Trophoblast cell (in vitro differentiated cells and primary cell): ENCODE measurements at regions not wholly inside any gene's neighbourhood (a gene's known extent, or its start where the extent isn't known, plus 50 kb on each side); places are given as distances from the start of the nearest gene placed in this dataset.

ENCODE experiments used
- DNase-seq, 2 donors: peaks; one replicate each; pipeline ENCODE4 v3.0.0-alpha.2; 2016
- H2AFZ ChIP-seq: 2 replicates; pipeline ENCODE4 v1.6.1; 2013; ENCODE audit warnings: low read length, moderate library complexity, mild to moderate bottlenecking; ENCODE audit not compliant: insufficient read depth, poor library complexity
- H2AK5ac ChIP-seq: 2 replicates; pipeline ENCODE4 v1.6.1; 2013; ENCODE audit warnings: mild to moderate bottlenecking, low read length
- H2BK120ac ChIP-seq: 2 replicates; pipeline ENCODE4 v1.6.1; 2013; ENCODE audit warnings: low read length, mild to moderate bottlenecking, moderate library complexity; ENCODE audit not compliant: insufficient read depth, poor library complexity
- H2BK12ac ChIP-seq: 2 replicates; pipeline ENCODE4 v1.6.1; 2013; ENCODE audit warnings: mild to moderate bottlenecking, low read length, moderate library complexity
- H2BK5ac ChIP-seq: 2 replicates; pipeline ENCODE4 v1.6.1; 2013; ENCODE audit warnings: low read length, low read depth, moderate library complexity, mild to moderate bottlenecking; ENCODE audit not compliant: poor library complexity
- H3K14ac ChIP-seq: 2 replicates; pipeline ENCODE4 v1.6.1; 2013; ENCODE audit warnings: mild to moderate bottlenecking, low read length
- H3K18ac ChIP-seq: 2 replicates; pipeline ENCODE4 v1.6.1; 2013; ENCODE audit warnings: mild to moderate bottlenecking, low read length
- H3K23ac ChIP-seq: 2 replicates; pipeline ENCODE4 v1.6.1; 2013; ENCODE audit warnings: low read length
- H3K27ac ChIP-seq: 2 replicates; pipeline ENCODE4 v1.5.1; 2013; ENCODE audit warnings: low read depth, mild to moderate bottlenecking, inconsistent platforms, low read length, moderate library complexity
- H3K27me3 ChIP-seq: 2 replicates; pipeline ENCODE4 v1.6.1; 2013; ENCODE audit warnings: inconsistent platforms, mild to moderate bottlenecking, low read length, moderate library complexity; ENCODE audit not compliant: insufficient read depth
- H3K36me3 ChIP-seq, 2 experiments: 1 replicate in 1 of 2; 2 replicates in 1 of 2; pipeline ENCODE4 v1.6.1; 2013; ENCODE audit warnings: low read length in 2 of 2, mild to moderate bottlenecking in 2 of 2, moderate library complexity in 1 of 2; ENCODE audit not compliant: insufficient read depth in 2 of 2, control insufficient read depth in 1 of 2
- H3K4ac ChIP-seq: 2 replicates; pipeline ENCODE4 v1.6.1; 2013; ENCODE audit warnings: low read depth, mild to moderate bottlenecking, low read length, moderate library complexity
- H3K4me1 ChIP-seq, 2 experiments: 1 replicate in 1 of 2; 2 replicates in 1 of 2; pipeline ENCODE4 v1.6.1; 2013; ENCODE audit warnings: low read length in 2 of 2, mild to moderate bottlenecking in 2 of 2, moderate library complexity in 1 of 2; ENCODE audit not compliant: insufficient read depth in 2 of 2, control insufficient read depth in 1 of 2
- H3K4me2 ChIP-seq: 2 replicates; pipeline ENCODE4 v1.6.1; 2013; ENCODE audit warnings: inconsistent platforms, mild to moderate bottlenecking, low read length, moderate library complexity
- H3K4me3 ChIP-seq: 2 replicates; pipeline ENCODE4 v1.5.1; 2013; ENCODE audit warnings: mild to moderate bottlenecking, low read depth, low read length, inconsistent platforms
- H3K79me1 ChIP-seq: one replicate; pipeline ENCODE4 v1.6.1; 2013; ENCODE audit warnings: low read length
- H3K79me2 ChIP-seq: 2 replicates; pipeline ENCODE4 v1.6.1; 2013; ENCODE audit warnings: low read length, mild to moderate bottlenecking; ENCODE audit not compliant: control insufficient read depth, insufficient read depth, poor library complexity
- H3K9ac ChIP-seq: 2 replicates; pipeline ENCODE4 v1.6.1; 2013; ENCODE audit warnings: mild to moderate bottlenecking, low read length
- H3K9me3 ChIP-seq: 2 replicates; pipeline ENCODE4 v1.6.1; 2013; ENCODE audit warnings: low read depth, mild to moderate bottlenecking, control low read depth, inconsistent platforms, low read length; ENCODE audit not compliant: insufficient read depth
- H4K12ac ChIP-seq: 2 replicates; pipeline ENCODE4 v1.6.1; 2013; ENCODE audit warnings: low read depth, mild to moderate bottlenecking, low read length, moderate library complexity
- H4K8ac ChIP-seq: 2 replicates; pipeline ENCODE4 v1.6.1; 2013; ENCODE audit warnings: low read depth, mild to moderate bottlenecking, low read length, moderate library complexity
- H4K91ac ChIP-seq: one replicate; pipeline ENCODE4 v1.6.1; 2013; ENCODE audit warnings: low read depth, mild to moderate bottlenecking, low read length, moderate library complexity
- WGBS: extraction: QIAGEN DNeasy Blood & Tissue Kit; methylation state at CpG from one replicate; pipeline ENCODE4 v1.1.7; 2013; ENCODE audit warnings: missing lambda C conversion rate; ENCODE audit not compliant: insufficient read length, insufficient coverage; ENCODE audit errors: extremely low coverage; 5-methylcytosine and 5-hydroxymethylcytosine counted together

- Histone ChIP-seq H4K8ac (no peak overlapping the region), H3K4me1 (no peaks in the 10 kb centered on the region), H3K4me2 (no peak overlapping the region), H4K12ac (no peak overlapping the region), H3K14ac (no peak overlapping the region), H3K9me3 (no peaks in the 10 kb centered on the region), H3K23ac (no peak overlapping the region), H3K79me1 (no peaks in the 10 kb centered on the region), H2AK5ac (no peak overlapping the region), H3K36me3 (no peaks in the 10 kb centered on the region), H3K27ac (no peak overlapping the region), H3K9ac (no peak overlapping the region), H3K4me3 (no peak overlapping the region), H3K18ac (no peak overlapping the region), H4K91ac (no peak overlapping the region), H3K27me3 (no peaks in the 10 kb centered on the region), H2BK5ac (no peak overlapping the region), H2BK12ac (no peak overlapping the region), H3K79me2 (no peaks in the 10 kb centered on the region), H2AFZ (no peak overlapping the region), H3K4ac (no peak overlapping the region), H2BK120ac (no peak overlapping the region)
- WGBS: no CpG with 5 or more reads among the region's 10 CpGs
- peak; percentile 55 to 77 for DNase-seq
Observed at GRCh38 chr4:167622481-167623240, 388.4 kb upstream of the SPOCK3 start.

GRCh38 chr4:167623241-167623572 is 388.9 kb upstream of the SPOCK3 start:
- no CpG with 5 or more reads among the region's 3 CpGs for WGBS
- Histone ChIP-seq H2BK5ac (no peak overlapping the region), H2AFZ (no peak overlapping the region), H3K27me3 (no peaks in the 10 kb centered on the region), H2BK120ac (no peak overlapping the region), H3K18ac (no peak overlapping the region), H3K79me2 (no peaks in the 10 kb centered on the region), H4K12ac (no peak overlapping the region), H3K36me3 (no peaks in the 10 kb centered on the region), H3K79me1 (no peaks in the 10 kb centered on the region), H3K14ac (no peak overlapping the region), H3K23ac (no peak overlapping the region), H4K8ac (no peak overlapping the region), H3K4me3 (no peak overlapping the region), H3K4ac (no peak overlapping the region), H3K4me1 (no peaks in the 10 kb centered on the region), H3K9ac (no peak overlapping the region), H2BK12ac (no peak overlapping the region), H2AK5ac (no peak overlapping the region), H3K4me2 (no peak overlapping the region), H3K27ac (no peak overlapping the region), H4K91ac (no peak overlapping the region), H3K9me3 (no peaks in the 10 kb centered on the region)
- DNase-seq: no peak

DNA sequence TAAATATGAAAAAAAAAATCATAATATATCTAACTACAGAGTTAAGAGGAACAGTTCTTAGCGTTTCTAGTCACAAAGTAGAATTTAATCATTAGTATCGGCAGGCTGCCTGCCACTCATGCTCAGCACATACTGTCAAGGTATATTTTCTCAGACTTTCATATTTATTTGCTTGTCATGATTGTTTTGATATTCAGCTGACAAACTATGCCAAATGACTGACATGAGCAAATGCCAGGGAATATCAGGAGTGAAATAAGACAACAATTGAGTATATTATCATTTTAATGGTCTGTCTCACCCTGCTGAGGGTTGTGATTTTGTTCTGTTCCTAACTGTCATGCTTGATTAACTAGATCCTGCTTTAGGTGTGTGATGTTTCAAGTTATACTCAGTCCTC is 395.0 kb upstream of the SPOCK3 start:
- H3K27ac ChIP-seq: no peak overlapping the region
- H2BK120ac ChIP-seq: no peak overlapping the region
- H3K36me3 ChIP-seq: no peaks in the 10 kb centered on the region
- no peak overlapping the region for H3K23ac ChIP-seq
- H3K14ac ChIP-seq: no peak overlapping the region
- H2BK12ac ChIP-seq: no peak overlapping the region
- no peak overlapping the region for H4K91ac ChIP-seq
- WGBS: no CpG with 5 or more reads among the region's 2 CpGs
- H2BK5ac ChIP-seq: no peak overlapping the region
- H2AFZ ChIP-seq: no peak overlapping the region
- H3K18ac ChIP-seq: no peak overlapping the region
- H4K8ac ChIP-seq: no peak overlapping the region
- H3K4ac ChIP-seq: no peak overlapping the region
- no peak overlapping the region for H2AK5ac ChIP-seq
- no peak for DNase-seq
- H3K79me1 ChIP-seq: no peaks in the 10 kb centered on the region
- no peak overlapping the region for H3K4me3 ChIP-seq
- H3K27me3 ChIP-seq: no peaks in the 10 kb centered on the region
- H3K9ac ChIP-seq: no peak overlapping the region
- no peak overlapping the region for H3K4me2 ChIP-seq
- H4K12ac ChIP-seq: no peak overlapping the region
- H3K9me3 ChIP-seq: no peaks in the 10 kb centered on the region
- no peaks in the 10 kb centered on the region for H3K4me1 ChIP-seq
- no peaks in the 10 kb centered on the region for H3K79me2 ChIP-seq

GRCh38 chr4:167642250-167642649 is 408.0 kb upstream of the SPOCK3 start:
- Histone ChIP-seq H2AFZ (no peak overlapping the region), H3K18ac (no peak overlapping the region), H3K27ac (no peak overlapping the region), H4K8ac (no peak overlapping the region), H3K36me3 (no peaks in the 10 kb centered on the region), H3K9me3 (no peaks in the 10 kb centered on the region), H3K4me2 (no peak overlapping the region), H2BK12ac (no peak overlapping the region), H3K79me1 (no peaks in the 10 kb centered on the region), H2BK120ac (no peak overlapping the region), H3K4me1 (no peaks in the 10 kb centered on the region), H3K14ac (no peak overlapping the region), H3K27me3 (no peaks in the 10 kb centered on the region), H3K4me3 (no peak overlapping the region), H2BK5ac (no peak overlapping the region), H4K91ac (no peak overlapping the region), H3K23ac (no peak overlapping the region), H4K12ac (no peak overlapping the region), H2AK5ac (no peak overlapping the region), H3K79me2 (no peaks in the 10 kb centered on the region), H3K9ac (no peak overlapping the region), H3K4ac (no peak overlapping the region)
- no peak for DNase-seq
- WGBS: no CpG with 5 or more reads among the region's 2 CpGs
